Epithelial cell of proximal tubule (primary cell): ENCODE measurements at regions not wholly inside any gene's neighbourhood (a gene's known extent, or its start where the extent isn't known, plus 50 kb on each side); places are given as distances from the start of the nearest gene placed in this dataset.

Experiments used
- DNase-seq: peaks from one replicate; pipeline ENCODE4 v3.0.0-alpha.2; 2011; ENCODE audit warnings: low read depth
- H3K4me3 ChIP-seq: 2 replicates; pipeline ENCODE4 v1.5.1; 2011; ENCODE audit warnings: low read depth, mild to moderate bottlenecking, low read length
- TF ChIP-seq, protein P1 (sequence below): conservative IDR thresholded peaks from 2 replicates; pipeline ENCODE4 v1.5.1; 2012; ENCODE audit warnings: low read depth, mild to moderate bottlenecking, low read length

GRCh38 chr16:85495823-85496538, 117.1 kb upstream of the GSE1 start:
- no peak overlapping the region for H3K4me3 ChIP-seq
- TF ChIP-seq, protein P1, sequence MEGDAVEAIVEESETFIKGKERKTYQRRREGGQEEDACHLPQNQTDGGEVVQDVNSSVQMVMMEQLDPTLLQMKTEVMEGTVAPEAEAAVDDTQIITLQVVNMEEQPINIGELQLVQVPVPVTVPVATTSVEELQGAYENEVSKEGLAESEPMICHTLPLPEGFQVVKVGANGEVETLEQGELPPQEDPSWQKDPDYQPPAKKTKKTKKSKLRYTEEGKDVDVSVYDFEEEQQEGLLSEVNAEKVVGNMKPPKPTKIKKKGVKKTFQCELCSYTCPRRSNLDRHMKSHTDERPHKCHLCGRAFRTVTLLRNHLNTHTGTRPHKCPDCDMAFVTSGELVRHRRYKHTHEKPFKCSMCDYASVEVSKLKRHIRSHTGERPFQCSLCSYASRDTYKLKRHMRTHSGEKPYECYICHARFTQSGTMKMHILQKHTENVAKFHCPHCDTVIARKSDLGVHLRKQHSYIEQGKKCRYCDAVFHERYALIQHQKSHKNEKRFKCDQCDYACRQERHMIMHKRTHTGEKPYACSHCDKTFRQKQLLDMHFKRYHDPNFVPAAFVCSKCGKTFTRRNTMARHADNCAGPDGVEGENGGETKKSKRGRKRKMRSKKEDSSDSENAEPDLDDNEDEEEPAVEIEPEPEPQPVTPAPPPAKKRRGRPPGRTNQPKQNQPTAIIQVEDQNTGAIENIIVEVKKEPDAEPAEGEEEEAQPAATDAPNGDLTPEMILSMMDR = no peak
- DNase-seq = no peak

DNA sequence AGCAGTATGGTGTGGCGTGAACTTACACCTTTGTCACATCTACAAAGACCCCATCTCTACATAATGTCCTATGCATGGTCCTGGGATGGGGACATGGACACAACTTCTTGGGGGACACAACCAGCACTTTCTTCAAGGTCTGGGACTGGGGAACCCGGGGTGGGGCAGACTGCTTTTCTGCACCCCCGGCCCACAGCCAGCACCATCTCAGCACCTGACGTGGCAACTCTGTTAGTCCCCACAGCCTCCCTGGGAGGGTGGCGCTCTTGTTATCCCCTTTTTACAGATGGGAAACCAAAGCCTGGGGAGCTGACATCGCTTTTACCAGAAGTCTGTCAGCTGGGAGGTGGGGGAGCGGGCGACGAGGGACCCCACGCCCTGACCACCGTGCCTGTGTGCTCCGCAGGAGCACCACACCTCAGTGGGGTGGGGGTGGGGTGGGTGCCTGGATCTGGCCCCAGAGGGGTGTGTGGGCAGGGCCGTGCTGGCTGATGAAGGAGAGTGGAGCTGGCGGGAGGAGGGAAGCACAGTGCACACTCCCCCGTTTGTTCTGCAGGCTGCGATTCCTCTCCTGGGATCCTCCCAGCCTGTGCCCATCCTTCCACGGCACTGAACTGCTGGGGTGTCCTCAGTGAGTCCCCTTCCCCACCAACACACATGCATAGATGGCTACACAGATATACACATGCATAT, 115.4 kb upstream of the GSE1 start:
- H3K4me3 ChIP-seq = no peak overlapping the region
- DNase-seq = no peak
- TF ChIP-seq, protein P1 = no peak

DNA sequence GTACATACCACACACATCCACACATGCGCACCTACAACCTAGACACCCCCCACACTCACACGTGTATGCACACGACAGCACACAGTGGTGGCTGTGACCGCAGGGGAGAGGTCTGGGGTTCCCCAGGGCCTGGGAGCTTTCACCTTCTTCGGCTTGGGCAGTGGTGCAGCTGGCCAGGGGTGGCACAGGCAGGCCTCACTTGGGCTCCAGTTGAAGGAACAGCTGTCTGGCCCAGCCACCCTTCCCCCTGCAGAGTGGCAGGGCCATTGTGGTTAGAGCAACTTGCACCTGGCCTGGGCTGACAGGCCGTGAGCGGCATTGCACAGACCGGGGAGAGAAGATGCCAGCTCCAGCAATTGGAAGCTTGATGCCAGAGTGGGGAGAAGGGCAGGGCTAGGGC, 114.5 kb upstream of the GSE1 start:
- TF ChIP-seq, protein P1 = no peak
- no peak for DNase-seq
- no peak overlapping the region for H3K4me3 ChIP-seq

- no peak for DNase-seq
- TF ChIP-seq, protein P1 = no peak
- H3K4me3 ChIP-seq = no peak overlapping the region
Observed at GRCh38 chr16:85500220-85500619, 112.9 kb upstream of the GSE1 start.

DNA sequence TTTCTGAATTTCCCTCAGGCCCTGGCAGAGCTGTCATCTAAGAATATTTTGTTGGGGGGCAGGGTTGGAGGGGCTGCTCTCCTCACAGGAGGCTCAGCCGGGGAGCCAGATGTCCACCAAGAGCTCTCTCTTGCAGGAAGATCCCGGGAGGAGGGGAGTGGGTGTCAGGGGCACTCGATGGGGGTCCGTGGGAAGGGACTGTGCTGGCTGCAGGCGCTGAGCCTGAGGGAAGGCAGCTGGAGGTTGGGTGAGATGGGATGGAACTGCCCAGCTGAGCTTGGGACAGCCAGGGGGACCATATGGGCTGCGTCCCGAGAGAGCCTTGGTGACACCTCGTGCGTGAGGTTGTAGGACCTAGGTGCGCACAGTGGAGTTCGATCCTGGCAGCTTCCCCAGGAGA, 111.2 kb upstream of the GSE1 start:
- H3K4me3 ChIP-seq = no peak overlapping the region
- TF ChIP-seq, protein P1 = no peak

GRCh38 chr16:85502357-85502756, 110.8 kb upstream of the GSE1 start:
- DNase-seq = no peak
- no peak overlapping the region for H3K4me3 ChIP-seq
- TF ChIP-seq, protein P1 = no peak

More for the DNA sequence above, 111.2 kb upstream of the GSE1 start:
- DNase-seq = no peak
